Transverse colon (tissue), 3 donors: ENCODE measurements at regions not wholly inside any gene's neighbourhood (a gene's known extent, or its start where the extent isn't known, plus 50 kb on each side); places are given as distances from the start of the nearest gene placed in this dataset.

ENCODE experiments used
- EP300 ChIP-seq: sonication (generic); formaldehyde crosslinking; IDR thresholded peaks from one replicate; pipeline ENCODE4 v1.6.1; 2017; ENCODE audit warnings: antibody characterized with exemption, low read depth
- POLR2A ChIP-seq: fragments of 450-650 bp; IDR thresholded peaks from one replicate; pipeline ENCODE4 v1.6.1; 2016; ENCODE audit warnings: antibody characterized with exemption, mild to moderate bottlenecking, moderate library complexity
- TF ChIP-seq, protein P1 (sequence below), 5 experiments: fragments of 200-600 bp in 3 of 5; fragments of 450-650 bp in 2 of 5; sonication (generic) in 3 of 5; IDR thresholded peaks; 1 replicate in 2 of 5; 2 replicates in 3 of 5; pipeline ENCODE4 v1.5.1; 2016 to 2017; ENCODE audit warnings: antibody characterized with exemption in 5 of 5, inconsistent platforms in 3 of 5, mild to moderate bottlenecking in 2 of 5, moderate library complexity in 1 of 5

DNA sequence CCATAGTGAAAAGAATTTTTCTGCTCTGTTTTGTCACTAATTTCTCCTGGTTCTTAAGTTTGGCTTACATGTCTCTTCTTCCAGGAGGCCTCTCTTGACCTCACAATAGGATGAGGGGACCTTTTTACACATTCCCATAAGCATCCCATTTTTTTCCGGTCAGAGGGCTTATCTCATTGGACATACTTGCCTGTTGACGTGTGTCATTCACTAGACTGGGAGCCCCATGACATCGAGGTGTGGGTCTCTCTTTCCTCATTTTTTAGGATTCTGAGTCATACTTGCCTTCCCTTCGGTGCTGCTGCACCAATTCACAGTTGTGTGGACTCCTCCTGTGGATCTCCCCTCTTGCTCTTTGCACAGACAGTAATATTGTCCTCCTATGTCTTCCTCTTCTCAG is 601.8 kb downstream of the GATA3 start:
- TF ChIP-seq, protein P1, sequence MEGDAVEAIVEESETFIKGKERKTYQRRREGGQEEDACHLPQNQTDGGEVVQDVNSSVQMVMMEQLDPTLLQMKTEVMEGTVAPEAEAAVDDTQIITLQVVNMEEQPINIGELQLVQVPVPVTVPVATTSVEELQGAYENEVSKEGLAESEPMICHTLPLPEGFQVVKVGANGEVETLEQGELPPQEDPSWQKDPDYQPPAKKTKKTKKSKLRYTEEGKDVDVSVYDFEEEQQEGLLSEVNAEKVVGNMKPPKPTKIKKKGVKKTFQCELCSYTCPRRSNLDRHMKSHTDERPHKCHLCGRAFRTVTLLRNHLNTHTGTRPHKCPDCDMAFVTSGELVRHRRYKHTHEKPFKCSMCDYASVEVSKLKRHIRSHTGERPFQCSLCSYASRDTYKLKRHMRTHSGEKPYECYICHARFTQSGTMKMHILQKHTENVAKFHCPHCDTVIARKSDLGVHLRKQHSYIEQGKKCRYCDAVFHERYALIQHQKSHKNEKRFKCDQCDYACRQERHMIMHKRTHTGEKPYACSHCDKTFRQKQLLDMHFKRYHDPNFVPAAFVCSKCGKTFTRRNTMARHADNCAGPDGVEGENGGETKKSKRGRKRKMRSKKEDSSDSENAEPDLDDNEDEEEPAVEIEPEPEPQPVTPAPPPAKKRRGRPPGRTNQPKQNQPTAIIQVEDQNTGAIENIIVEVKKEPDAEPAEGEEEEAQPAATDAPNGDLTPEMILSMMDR (IDR thresholded peaks at IDR 0.05) = no peak
- no peak for TF ChIP-seq EP300
- TF ChIP-seq POLR2A = no peak
